Neural cell (in vitro differentiated cells): ENCODE measurements at regions not wholly inside any gene's neighbourhood (a gene's known extent, or its start where the extent isn't known, plus 50 kb on each side); places are given as distances from the start of the nearest gene placed in this dataset.

Experiments used
- H2AFZ ChIP-seq: fragments of 200-600, 300-800 bp; sonication (generic), shearing (Covaris generic); 2 replicates; pipeline ENCODE4 v1.6.0; 2014; ENCODE audit warnings: low read depth, mild to moderate bottlenecking, antibody characterized with exemption, low read length, moderate library complexity
- H3F3A ChIP-seq: fragments of 200-600 bp; shearing (Covaris generic); 2 replicates; pipeline ENCODE4 v1.6.1; 2016; ENCODE audit warnings: mild to moderate bottlenecking, moderate library complexity, mixed read lengths, antibody characterized with exemption, low read length; ENCODE audit not compliant: insufficient read depth, poor library complexity, severe bottlenecking
- H3K27ac ChIP-seq: fragments of 200-600, 300-800 bp; sonication (generic), shearing (Covaris generic); 2 replicates; pipeline ENCODE4 v1.5.1; 2014; ENCODE audit warnings: mild to moderate bottlenecking, low read length, moderate library complexity
- H3K27me3 ChIP-seq: fragments of 300-800, 200-600 bp; sonication (generic), shearing (Covaris generic); 2 replicates; pipeline ENCODE4 v1.6.0; 2014; ENCODE audit warnings: mild to moderate bottlenecking, low read depth, low read length, moderate library complexity; ENCODE audit not compliant: insufficient read depth
- H3K36me3 ChIP-seq: fragments of 300-800, 200-600 bp; sonication (generic), shearing (Covaris generic); 2 replicates; pipeline ENCODE4 v1.5.1; 2014; ENCODE audit warnings: mild to moderate bottlenecking, antibody characterized with exemption, low read length, moderate library complexity; ENCODE audit not compliant: insufficient read depth
- H3K4me2 ChIP-seq: fragments of 300-800, 200-600 bp; sonication (generic), shearing (Covaris generic); 2 replicates; pipeline ENCODE4 v1.6.0; 2014; ENCODE audit warnings: mild to moderate bottlenecking, low read length
- H3K4me3 ChIP-seq: fragments of 300-800, 200-600 bp; sonication (generic), shearing (Covaris generic); 2 replicates; pipeline ENCODE4 v1.5.1; 2014; ENCODE audit warnings: mild to moderate bottlenecking, low read length, moderate library complexity
- H3K79me2 ChIP-seq: fragments of 200-600 bp; shearing (Covaris generic); replicated peaks from 2 replicates; pipeline ENCODE4 v1.6.0; 2014; ENCODE audit warnings: mild to moderate bottlenecking, low read length, moderate library complexity; ENCODE audit not compliant: insufficient read depth
- H3K9ac ChIP-seq: fragments of 300-800, 200-600 bp; sonication (generic), shearing (Covaris generic); 2 replicates; pipeline ENCODE4 v1.6.1; 2016; ENCODE audit warnings: mild to moderate bottlenecking, low read length, mixed read lengths
- H3K9me2 ChIP-seq: fragments of 200-600 bp; shearing (Covaris generic); 2 replicates; pipeline ENCODE4 v1.6.1; 2016; ENCODE audit warnings: mild to moderate bottlenecking, low read length, mixed read lengths; ENCODE audit not compliant: insufficient read depth
- H3K9me3 ChIP-seq: fragments of 200-600, 300-800 bp; sonication (generic), shearing (Covaris generic); 2 replicates; pipeline ENCODE4 v1.6.1; 2016; ENCODE audit warnings: mild to moderate bottlenecking, mixed run types, low read length, moderate library complexity, mixed read lengths
- H4K20me1 ChIP-seq: fragments of 200-600 bp; shearing (Covaris generic); 2 replicates; pipeline ENCODE4 v1.6.1; 2016; ENCODE audit warnings: mild to moderate bottlenecking, mixed run types; ENCODE audit not compliant: insufficient read depth
- CTCF ChIP-seq: fragments of 450-650 bp; IDR thresholded peaks from 2 replicates; pipeline ENCODE4 v1.5.1; 2014; ENCODE audit warnings: antibody characterized with exemption, mild to moderate bottlenecking, moderate library complexity; ENCODE audit not compliant: poor library complexity, severe bottlenecking
- EP300 ChIP-seq: fragments of 450-650 bp; conservative IDR thresholded peaks from 2 replicates; pipeline ENCODE4 v1.6.1; 2014; ENCODE audit warnings: antibody characterized with exemption, mild to moderate bottlenecking, moderate library complexity; ENCODE audit not compliant: poor library complexity, severe bottlenecking
- EZH2 ChIP-seq: fragments of 200-600, 300-800 bp; shearing (Covaris generic), sonication (generic); IDR thresholded peaks from 2 replicates; pipeline ENCODE4 v1.6.1; 2014; ENCODE audit warnings: antibody characterized with exemption, low read length, borderline replicate concordance, mild to moderate bottlenecking; ENCODE audit not compliant: insufficient read depth, poor library complexity, severe bottlenecking
- MXI1 ChIP-seq: fragments of 450-650 bp; conservative IDR thresholded peaks from 2 replicates; pipeline ENCODE4 v1.6.1; 2014; ENCODE audit warnings: antibody characterized with exemption, mild to moderate bottlenecking; ENCODE audit not compliant: poor library complexity, severe bottlenecking
- POLR2AphosphoS5 ChIP-seq: IDR thresholded peaks from 2 replicates; pipeline ENCODE4 v1.6.1; 2012
- RAD21 ChIP-seq: fragments of 450-650 bp; conservative IDR thresholded peaks from 2 replicates; pipeline ENCODE4 v1.6.1; 2014; ENCODE audit warnings: antibody characterized with exemption, mild to moderate bottlenecking, moderate library complexity
- REST ChIP-seq: IDR thresholded peaks from 2 replicates; pipeline ENCODE4 v1.6.1; 2012; ENCODE audit warnings: borderline replicate concordance
- SMC3 ChIP-seq: fragments of 450-650 bp; conservative IDR thresholded peaks from 2 replicates; pipeline ENCODE4 v1.6.1; 2014; ENCODE audit warnings: antibody characterized with exemption, mild to moderate bottlenecking, moderate library complexity; ENCODE audit not compliant: poor library complexity
- TAF1 ChIP-seq: IDR thresholded peaks from 2 replicates; pipeline ENCODE4 v1.6.1; 2012; ENCODE audit warnings: low read depth

GRCh38 chr9:134225186-134225585 is 60.8 kb upstream of the RNU6ATAC start:
- H2AFZ ChIP-seq = no peak overlapping the region
- H3K4me3 ChIP-seq = no peak overlapping the region
- no peak overlapping the region for H3K9ac ChIP-seq
- H3K4me2 ChIP-seq = no peak overlapping the region
- H4K20me1 ChIP-seq = no peaks in the 10 kb centered on the region
- no peaks in the 10 kb centered on the region for H3F3A ChIP-seq
- no peaks in the 10 kb centered on the region for H3K36me3 ChIP-seq
- H3K9me3 ChIP-seq = no peaks in the 10 kb centered on the region
- H3K9me2 ChIP-seq = no peaks in the 10 kb centered on the region
- H3K27ac ChIP-seq = no peak overlapping the region
- no peaks in the 10 kb centered on the region for H3K27me3 ChIP-seq
- TF ChIP-seq EP300 (no peak), MXI1 (no peak), REST (no peak), RAD21 (no peak), EZH2 (no peak), SMC3 (no peak)
- H3K79me2 ChIP-seq = no peaks in the 10 kb centered on the region

- TF ChIP-seq TAF1 (no peak), SMC3 (no peak), POLR2AphosphoS5 (no peak), CTCF (no peak)
- Histone ChIP-seq H3K79me2 (no peaks in the 10 kb centered on the region), H3K9me3 (no peaks in the 10 kb centered on the region), H4K20me1 (no peaks in the 10 kb centered on the region), H3K9ac (no peak overlapping the region), H3K27me3 (no peaks in the 10 kb centered on the region), H3K27ac (no peak overlapping the region), H3K4me2 (no peak overlapping the region), H3K36me3 (no peaks in the 10 kb centered on the region), H2AFZ (no peak overlapping the region), H3F3A (no peaks in the 10 kb centered on the region), H3K4me3 (no peak overlapping the region), H3K9me2 (no peaks in the 10 kb centered on the region)
These were observed 61.5 kb upstream of the RNU6ATAC start for GRCh38 chr9:134225816-134226215.
